ENCODE measurements at regions not wholly inside any gene's neighbourhood (a gene's known extent, or its start where the extent isn't known, plus 50 kb on each side); places are given as distances from the start of the nearest gene placed in this dataset.

- no peak for ATAC-seq
- Mint-ChIP-seq H3K27me3 (peaks cover 32 to 44% of the 10 kb centered on the region in 2 donors), H3K9me3 (no peaks in the 10 kb centered on the region), H3K4me1 (ENCODE audit: low read depth in 2 of 2) (no peaks in the 10 kb centered on the region), H3K36me3 (no peaks in the 10 kb centered on the region), H3K4me3 (no peak overlapping the region), H3K27ac (no peak overlapping the region)
- no peak for DNase-seq (ENCODE audit: low spot score)
Measured at GRCh38 chr12:112638420-112638819, 153.1 kb upstream of the RPH3A start.

DNA sequence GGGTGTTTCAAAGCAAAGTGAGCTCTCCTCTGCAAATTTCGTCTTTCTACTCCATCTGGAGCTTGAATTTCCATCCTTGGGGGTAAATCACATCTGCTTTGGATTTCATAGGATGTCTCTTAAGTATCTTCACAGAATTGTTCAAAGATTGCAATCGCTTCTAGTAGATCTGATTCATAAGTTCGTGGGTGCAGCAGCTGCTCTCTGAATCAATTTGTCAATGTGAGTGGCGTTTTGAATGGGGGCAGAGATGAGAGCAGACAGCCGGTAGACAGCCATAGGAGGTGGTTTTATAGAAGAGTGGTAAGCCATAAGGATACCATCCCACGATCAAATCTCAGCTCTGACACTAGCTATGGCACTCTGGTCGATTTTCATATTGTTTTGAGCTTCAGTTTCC is 146.0 kb upstream of the RPH3A start:
- Mint-ChIP-seq H3K27me3 (peaks cover 8 to 14% of the 10 kb centered on the region in 2 donors), H3K9me3 (no peaks in the 10 kb centered on the region), H3K36me3 (no peaks in the 10 kb centered on the region), H3K27ac (no peak overlapping the region), H3K4me1 (ENCODE audit: low read depth in 2 of 2) (no peaks in the 10 kb centered on the region), H3K4me3 (no peak overlapping the region)
- DNase-seq (ENCODE audit: low spot score) (no peak), ATAC-seq (no peak)

GRCh38 chr12:112656141-112656540 is 135.4 kb upstream of the RPH3A start:
- no peak overlapping the region for H3K4me3 Mint-ChIP-seq
- no peak overlapping the region for H3K27ac Mint-ChIP-seq
- ATAC-seq (no peak), DNase-seq (ENCODE audit: low spot score) (no peak)
- H3K9me3 Mint-ChIP-seq = no peaks in the 10 kb centered on the region
- no peaks in the 10 kb centered on the region for H3K36me3 Mint-ChIP-seq
- no peaks in the 10 kb centered on the region for H3K4me1 Mint-ChIP-seq (ENCODE audit: low read depth in 2 of 2)
- peaks cover 8 to 13% of the 10 kb centered on the region in 2 donors for H3K27me3 Mint-ChIP-seq

DNA sequence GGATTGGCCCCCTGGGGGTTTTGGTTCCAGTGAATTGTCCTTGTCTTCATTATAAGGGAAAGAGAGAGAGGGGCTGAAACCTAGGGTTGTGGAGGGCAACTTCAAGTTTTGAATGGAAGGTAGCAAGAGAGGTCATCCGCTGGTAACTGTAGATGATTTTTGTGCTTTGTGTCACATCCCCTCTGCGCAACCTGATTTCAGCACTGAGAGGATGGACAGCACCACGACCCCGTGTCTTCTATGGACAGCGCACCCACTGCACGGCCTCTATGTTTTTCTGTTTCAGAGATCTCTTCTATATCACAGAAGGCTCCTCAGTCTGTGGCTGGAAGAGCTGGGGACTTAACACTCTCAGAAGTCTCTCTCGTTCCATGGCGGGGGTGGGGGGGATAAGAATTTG is 127.0 kb upstream of the RPH3A start:
- H3K9me3 Mint-ChIP-seq = peaks cover 3% of the 10 kb centered on the region
- H3K27me3 Mint-ChIP-seq = peaks cover 21 to 25% of the 10 kb centered on the region in 2 donors
- no peak overlapping the region for H3K27ac Mint-ChIP-seq
- H3K4me1 Mint-ChIP-seq (ENCODE audit: low read depth in 2 of 2) = peaks cover 0 to 5% of the 10 kb centered on the region in 2 donors
- H3K36me3 Mint-ChIP-seq = no peaks in the 10 kb centered on the region
- no peak for ATAC-seq
- DNase-seq (ENCODE audit: low spot score) = no peak
- no peak overlapping the region for H3K4me3 Mint-ChIP-seq

- DNase-seq (ENCODE audit: low spot score) (no peak), ATAC-seq (no peak)
- no peak overlapping the region for H3K4me3 Mint-ChIP-seq
- H3K9me3 Mint-ChIP-seq = peaks cover 3% of the 10 kb centered on the region
- H3K36me3 Mint-ChIP-seq = no peaks in the 10 kb centered on the region
- peaks cover 0 to 5% of the 10 kb centered on the region in 2 donors for H3K4me1 Mint-ChIP-seq (ENCODE audit: low read depth in 2 of 2)
- peaks cover 26 to 28% of the 10 kb centered on the region in 2 donors for H3K27me3 Mint-ChIP-seq
- no peak overlapping the region for H3K27ac Mint-ChIP-seq
Measured at GRCh38 chr12:112665958-112666357, 125.6 kb upstream of the RPH3A start.

- no peak for DNase-seq (ENCODE audit: low spot score)
- Mint-ChIP-seq H3K9me3 (no peaks in the 10 kb centered on the region), H3K4me1 (ENCODE audit: low read depth in 2 of 2) (no peaks in the 10 kb centered on the region), H3K27me3 (peaks cover 23 to 28% of the 10 kb centered on the region in 2 donors), H3K4me3 (no peak overlapping the region), H3K36me3 (no peaks in the 10 kb centered on the region), H3K27ac (no peak overlapping the region)
- no peak for ATAC-seq
Measured at GRCh38 chr12:112671564-112671963, 120.0 kb upstream of the RPH3A start.

GRCh38 chr12:112674539-112674938 is 117.0 kb upstream of the RPH3A start:
- H3K27me3 Mint-ChIP-seq = peaks cover 24 to 30% of the 10 kb centered on the region in 2 donors

DNA sequence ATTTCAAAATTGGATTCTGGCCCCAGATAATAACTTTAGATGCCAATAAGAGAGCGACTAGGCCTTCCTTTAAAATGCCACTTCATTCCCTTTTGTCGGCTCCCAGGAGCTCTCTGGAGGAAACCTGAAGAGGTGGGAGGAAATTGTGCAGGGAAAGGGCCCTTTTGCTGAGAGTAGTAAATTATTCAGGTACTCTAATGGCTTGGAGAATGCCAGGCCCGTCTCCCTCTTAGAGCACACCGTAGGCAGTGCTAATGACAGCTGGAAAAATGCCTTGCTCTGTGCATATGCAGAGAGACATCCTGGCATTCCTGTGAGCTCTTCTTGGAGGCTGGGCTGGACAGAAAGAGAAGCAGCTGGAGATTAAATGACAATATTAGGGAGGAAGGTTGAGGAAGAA is 115.0 kb upstream of the RPH3A start:
- H3K27ac Mint-ChIP-seq = no peak overlapping the region
- H3K4me1 Mint-ChIP-seq (ENCODE audit: low read depth in 2 of 2) = no peaks in the 10 kb centered on the region
- peaks cover 29 to 36% of the 10 kb centered on the region in 2 donors for H3K27me3 Mint-ChIP-seq
- no peaks in the 10 kb centered on the region for H3K9me3 Mint-ChIP-seq
- DNase-seq (ENCODE audit: low spot score) = no peak
- no peak for ATAC-seq
- no peaks in the 10 kb centered on the region for H3K36me3 Mint-ChIP-seq
- no peak overlapping the region for H3K4me3 Mint-ChIP-seq

More at GRCh38 chr12:112674539-112674938, 117.0 kb upstream of the RPH3A start:
- no peak for DNase-seq (ENCODE audit: low spot score)
- Mint-ChIP-seq H3K36me3 (no peaks in the 10 kb centered on the region), H3K4me3 (no peak overlapping the region), H3K9me3 (no peaks in the 10 kb centered on the region), H3K4me1 (ENCODE audit: low read depth in 2 of 2) (no peaks in the 10 kb centered on the region), H3K27ac (no peak overlapping the region)
- ATAC-seq = no peak

GRCh38 chr12:112677050-112677765 is 114.3 kb upstream of the RPH3A start:
- DNase-seq (ENCODE audit: low spot score) (no peak), ATAC-seq (no peak)
- no peak overlapping the region for H3K27ac Mint-ChIP-seq
- H3K4me3 Mint-ChIP-seq = no peak overlapping the region
- peaks cover 35% of the 10 kb centered on the region in 2 donors for H3K27me3 Mint-ChIP-seq
- no peaks in the 10 kb centered on the region for H3K9me3 Mint-ChIP-seq
- H3K4me1 Mint-ChIP-seq (ENCODE audit: low read depth in 2 of 2) = no peaks in the 10 kb centered on the region
- no peaks in the 10 kb centered on the region for H3K36me3 Mint-ChIP-seq

GRCh38 chr12:112680993-112681392 is 110.6 kb upstream of the RPH3A start:
- DNase-seq (ENCODE audit: low spot score) = no peak
- H3K4me3 Mint-ChIP-seq = no peak overlapping the region

DNA sequence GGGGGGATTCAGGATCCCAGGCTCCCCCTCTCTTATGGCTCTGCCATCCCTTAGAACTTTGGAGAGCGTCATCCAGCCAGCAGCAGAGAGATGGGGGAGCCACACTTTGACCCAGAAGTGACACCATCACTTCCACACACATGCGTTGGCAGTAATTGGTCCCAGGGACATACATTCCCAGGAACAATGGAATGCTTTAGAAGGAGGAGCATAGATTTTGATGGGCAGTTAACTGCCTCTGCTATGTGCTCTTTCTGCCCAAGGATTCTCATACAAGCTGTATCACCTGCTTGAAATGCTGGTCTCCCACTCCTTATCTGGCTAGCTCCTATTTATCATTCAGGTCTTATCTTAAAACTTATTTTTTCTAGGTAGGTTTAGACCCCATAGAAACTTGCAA is 109.0 kb upstream of the RPH3A start:
- Mint-ChIP-seq H3K27ac (no peak overlapping the region), H3K27me3 (peaks cover 29 to 37% of the 10 kb centered on the region in 2 donors), H3K9me3 (no peaks in the 10 kb centered on the region), H3K4me3 (no peak overlapping the region), H3K36me3 (no peaks in the 10 kb centered on the region), H3K4me1 (ENCODE audit: low read depth in 2 of 2) (no peaks in the 10 kb centered on the region)
- DNase-seq (ENCODE audit: low spot score) (no peak), ATAC-seq (no peak)

More at GRCh38 chr12:112680993-112681392, 110.6 kb upstream of the RPH3A start:
- Mint-ChIP-seq H3K27ac (no peak overlapping the region), H3K27me3 (peaks cover 29 to 40% of the 10 kb centered on the region in 2 donors), H3K9me3 (no peaks in the 10 kb centered on the region), H3K36me3 (no peaks in the 10 kb centered on the region), H3K4me1 (ENCODE audit: low read depth in 2 of 2) (no peaks in the 10 kb centered on the region)
- no peak for ATAC-seq

DNA sequence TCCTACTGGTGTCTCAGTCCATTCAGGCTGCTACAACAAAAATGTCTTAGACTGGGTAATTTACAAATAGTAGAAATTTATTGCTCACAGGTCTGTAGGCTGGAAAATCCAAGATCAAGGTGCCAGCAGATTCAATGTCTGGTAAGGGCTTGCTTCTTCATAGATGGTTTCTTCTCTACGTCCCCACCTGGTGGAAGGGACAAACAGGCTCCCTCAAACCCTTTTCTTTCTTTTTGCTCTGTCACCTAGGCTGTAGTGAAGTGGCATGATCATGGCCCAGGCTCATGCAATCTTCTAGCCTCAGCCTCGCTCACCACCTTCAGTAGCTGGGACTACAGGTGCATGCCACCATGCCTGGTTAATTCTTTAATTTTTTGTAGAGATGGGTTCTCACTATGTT is 106.8 kb upstream of the RPH3A start:
- H3K36me3 Mint-ChIP-seq = no peaks in the 10 kb centered on the region
- H3K4me1 Mint-ChIP-seq (ENCODE audit: low read depth in 2 of 2) = no peaks in the 10 kb centered on the region
- ATAC-seq = no peak
- H3K27me3 Mint-ChIP-seq = peaks cover 31 to 37% of the 10 kb centered on the region in 2 donors
- H3K4me3 Mint-ChIP-seq = no peak overlapping the region
- no peak for DNase-seq (ENCODE audit: low spot score)
- H3K9me3 Mint-ChIP-seq = no peaks in the 10 kb centered on the region
- no peak overlapping the region for H3K27ac Mint-ChIP-seq

DNA sequence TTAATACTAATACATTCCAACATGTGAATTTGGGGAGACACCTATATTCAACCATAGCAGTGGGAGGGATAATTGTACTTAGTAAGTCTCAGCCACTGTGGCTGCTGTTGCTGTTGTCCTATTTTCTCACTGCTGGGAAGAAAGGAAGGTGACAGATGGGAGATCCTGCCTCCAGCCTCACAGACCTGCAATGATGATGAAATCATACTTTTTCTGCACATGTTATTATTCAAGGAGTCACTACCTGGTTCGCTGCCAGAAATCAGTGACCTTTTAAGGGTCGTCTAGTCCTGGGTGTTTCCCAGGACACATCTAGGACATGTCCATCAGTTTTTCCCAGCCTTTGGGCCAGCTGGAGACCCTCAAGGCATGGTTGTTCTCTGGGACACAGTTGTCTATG is 106.2 kb upstream of the RPH3A start:
- no peaks in the 10 kb centered on the region for H3K4me1 Mint-ChIP-seq (ENCODE audit: low read depth in 2 of 2)
- no peak overlapping the region for H3K27ac Mint-ChIP-seq

GRCh38 chr12:112686373-112686772 is 105.2 kb upstream of the RPH3A start:
- Mint-ChIP-seq H3K4me3 (no peak overlapping the region), H3K27me3 (peaks cover 18 to 28% of the 10 kb centered on the region in 2 donors), H3K4me1 (ENCODE audit: low read depth in 2 of 2) (no peaks in the 10 kb centered on the region), H3K36me3 (no peaks in the 10 kb centered on the region), H3K27ac (no peak overlapping the region), H3K9me3 (no peaks in the 10 kb centered on the region)
- DNase-seq (ENCODE audit: low spot score) (no peak), ATAC-seq (no peak)

More for the DNA sequence above, 106.2 kb upstream of the RPH3A start:
- Mint-ChIP-seq H3K4me3 (no peak overlapping the region), H3K36me3 (no peaks in the 10 kb centered on the region), H3K27me3 (peaks cover 28 to 36% of the 10 kb centered on the region in 2 donors), H3K9me3 (no peaks in the 10 kb centered on the region)
- ATAC-seq (no peak), DNase-seq (ENCODE audit: low spot score) (no peak)

DNA sequence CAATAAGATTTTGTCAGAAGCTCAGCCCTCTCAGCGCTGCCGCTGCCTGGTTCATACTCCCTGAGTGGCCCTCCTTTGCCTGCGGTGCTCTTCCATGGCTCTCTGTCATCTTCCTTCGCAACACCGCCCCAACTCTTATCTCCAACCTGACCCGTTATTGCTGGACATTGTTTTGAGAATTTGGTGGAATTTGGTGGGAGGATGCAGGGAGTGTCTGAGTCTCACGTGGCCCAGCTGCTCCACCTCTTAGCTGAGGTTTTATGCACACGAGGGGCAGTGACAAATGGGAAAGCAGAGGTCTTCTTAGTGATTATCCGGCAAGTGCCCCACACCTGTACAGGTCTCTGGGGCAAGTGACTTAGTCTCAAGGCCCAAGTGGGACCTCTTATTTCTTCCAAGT is 97.5 kb upstream of the RPH3A start:
- H3K27ac Mint-ChIP-seq = no peak overlapping the region
- no peak for ATAC-seq
- no peak overlapping the region for H3K4me3 Mint-ChIP-seq

More for the DNA sequence above, 97.5 kb upstream of the RPH3A start:
- Mint-ChIP-seq H3K36me3 (no peaks in the 10 kb centered on the region), H3K27me3 (peaks cover 19 to 30% of the 10 kb centered on the region in 2 donors), H3K9me3 (peaks cover 2% of the 10 kb centered on the region), H3K4me1 (ENCODE audit: low read depth in 2 of 2) (no peaks in the 10 kb centered on the region)
- no peak for DNase-seq (ENCODE audit: low spot score)
